ENCODE measurements at regions not wholly inside any gene's neighbourhood (a gene's known extent, or its start where the extent isn't known, plus 50 kb on each side); places are given as distances from the start of the nearest gene placed in this dataset.

DNA sequence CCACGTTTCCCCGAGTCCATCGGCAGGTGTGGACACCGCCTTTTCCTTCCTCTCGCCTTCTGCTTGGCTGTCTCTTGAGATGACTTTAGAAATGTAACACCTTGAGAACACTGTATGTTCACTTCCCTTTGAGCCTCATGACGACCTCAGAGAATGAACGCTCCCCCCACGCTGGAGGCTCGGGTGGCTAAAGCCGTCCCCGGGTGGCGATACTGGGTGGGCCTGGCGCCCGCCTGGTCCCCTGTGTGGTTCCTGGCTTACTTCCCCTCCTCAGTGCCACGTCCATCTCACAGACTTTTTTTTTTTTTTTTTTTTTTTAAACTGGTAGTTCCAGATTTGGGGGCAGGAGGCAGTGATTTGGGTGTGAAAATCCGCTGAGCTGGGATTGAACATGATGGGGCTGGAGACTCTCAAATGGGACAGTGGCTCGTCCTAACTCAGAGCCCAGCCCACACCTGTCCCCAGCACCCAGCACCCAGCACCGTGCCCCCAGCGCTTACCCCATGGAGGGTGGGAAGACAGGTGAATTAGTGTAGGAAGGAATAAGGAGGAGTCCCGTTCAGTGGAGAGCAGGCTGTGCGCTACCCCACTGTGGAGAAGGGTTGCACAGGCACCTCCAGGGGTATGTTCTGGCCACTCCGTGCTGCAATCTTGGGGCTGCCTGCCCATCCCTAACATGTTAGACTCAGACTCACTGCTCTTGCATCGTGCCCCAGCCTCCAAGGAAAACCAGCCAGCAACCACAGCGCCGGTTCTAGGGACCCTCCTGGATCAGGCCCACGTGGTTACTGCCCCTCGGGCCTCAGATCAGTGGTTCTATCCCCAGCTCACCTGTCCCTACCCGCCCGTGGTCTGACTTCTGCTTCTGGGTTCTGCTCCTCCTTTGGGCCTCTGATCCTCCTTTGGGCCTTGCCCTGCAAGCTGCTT lies 174.0 kb downstream of the ASB1 start:
- 84% methylated on average over 19 of the region's 29 CpGs for WGBS
- H3K27ac ChIP-seq, result peak overlapping the region; percentile 75
- no peak overlapping the region for H3K4me3 ChIP-seq
- H3K36me3 ChIP-seq, result no peaks in the 10 kb centered on the region
- H3K9me3 ChIP-seq, result no peaks in the 10 kb centered on the region
- H3K27me3 ChIP-seq, result no peaks in the 10 kb centered on the region
- DNase-seq (ENCODE audit: low spot score in 2 of 2), result peak in 1 of 2 donors; percentile 77
- TF ChIP-seq, protein P1, sequence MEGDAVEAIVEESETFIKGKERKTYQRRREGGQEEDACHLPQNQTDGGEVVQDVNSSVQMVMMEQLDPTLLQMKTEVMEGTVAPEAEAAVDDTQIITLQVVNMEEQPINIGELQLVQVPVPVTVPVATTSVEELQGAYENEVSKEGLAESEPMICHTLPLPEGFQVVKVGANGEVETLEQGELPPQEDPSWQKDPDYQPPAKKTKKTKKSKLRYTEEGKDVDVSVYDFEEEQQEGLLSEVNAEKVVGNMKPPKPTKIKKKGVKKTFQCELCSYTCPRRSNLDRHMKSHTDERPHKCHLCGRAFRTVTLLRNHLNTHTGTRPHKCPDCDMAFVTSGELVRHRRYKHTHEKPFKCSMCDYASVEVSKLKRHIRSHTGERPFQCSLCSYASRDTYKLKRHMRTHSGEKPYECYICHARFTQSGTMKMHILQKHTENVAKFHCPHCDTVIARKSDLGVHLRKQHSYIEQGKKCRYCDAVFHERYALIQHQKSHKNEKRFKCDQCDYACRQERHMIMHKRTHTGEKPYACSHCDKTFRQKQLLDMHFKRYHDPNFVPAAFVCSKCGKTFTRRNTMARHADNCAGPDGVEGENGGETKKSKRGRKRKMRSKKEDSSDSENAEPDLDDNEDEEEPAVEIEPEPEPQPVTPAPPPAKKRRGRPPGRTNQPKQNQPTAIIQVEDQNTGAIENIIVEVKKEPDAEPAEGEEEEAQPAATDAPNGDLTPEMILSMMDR (IDR thresholded peaks at IDR 0.05), result no peak
- no peak for TF ChIP-seq POLR2AphosphoS5 (IDR thresholded peaks at IDR 0.05)
- no peak for TF ChIP-seq POLR2A (IDR thresholded peaks at IDR 0.05)
- no peak for TF ChIP-seq EP300 (IDR thresholded peaks at IDR 0.05)
- H3K4me1 ChIP-seq, result peaks cover 36% of the 10 kb centered on the region

DNA sequence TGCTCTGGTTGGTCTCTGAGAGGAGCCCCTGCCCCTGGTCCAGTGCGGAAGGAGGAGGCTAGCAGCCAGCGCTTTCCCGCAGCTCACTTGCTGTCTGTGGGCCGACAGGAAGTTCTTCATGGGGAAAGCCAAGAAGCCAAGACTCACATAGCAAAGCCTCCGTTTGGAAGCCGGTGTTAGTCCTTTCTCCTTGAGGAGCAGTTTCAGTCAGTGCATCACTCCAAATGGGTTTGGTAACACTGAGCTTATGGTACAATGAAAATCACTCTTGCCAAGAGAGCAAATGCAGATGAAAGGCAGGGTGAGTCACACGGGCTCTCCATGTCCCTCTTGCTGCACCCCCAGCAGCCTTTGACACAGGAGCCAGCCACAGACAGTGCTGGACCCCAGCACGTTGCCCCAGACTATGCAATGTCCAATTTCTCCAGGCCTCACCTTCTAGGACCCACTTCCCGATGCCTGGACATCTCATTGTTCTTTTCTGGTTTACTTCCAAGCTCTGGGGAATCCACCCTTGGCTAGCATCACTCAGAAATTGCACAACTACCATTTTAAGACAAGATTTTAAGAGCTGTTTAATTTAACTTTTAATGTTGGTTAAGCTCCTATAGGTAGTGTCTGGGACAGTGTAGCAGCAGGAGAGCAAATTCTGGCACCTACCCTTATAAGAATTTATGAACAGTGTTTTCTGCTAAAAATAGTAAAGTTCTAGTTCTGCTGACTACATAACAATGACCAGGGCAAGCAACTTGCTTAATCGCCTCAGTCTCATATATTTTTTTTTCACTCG lies 174.9 kb downstream of the ASB1 start:
- H3K36me3 ChIP-seq, result no peaks in the 10 kb centered on the region
- no peaks in the 10 kb centered on the region for H3K9me3 ChIP-seq
- DNase-seq (ENCODE audit: low spot score in 2 of 2), result peak in 1 of 2 donors; percentile 72
- H3K27ac ChIP-seq, result peak overlapping the region; percentile 75
- peak in 1 of 2 donors; percentile 31 for TF ChIP-seq POLR2A (IDR thresholded peaks at IDR 0.05)
- TF ChIP-seq EP300 (IDR thresholded peaks at IDR 0.05), result no peak
- TF ChIP-seq, protein P1 (IDR thresholded peaks at IDR 0.05), result no peak
- peak in 1 of 3 donors; percentile 47 for TF ChIP-seq POLR2AphosphoS5 (IDR thresholded peaks at IDR 0.05)
- peaks cover 29% of the 10 kb centered on the region for H3K4me1 ChIP-seq
- H3K4me3 ChIP-seq, result no peak overlapping the region
- WGBS, result 52% methylated on average over 10 of the region's 11 CpGs
- H3K27me3 ChIP-seq, result no peaks in the 10 kb centered on the region

DNA sequence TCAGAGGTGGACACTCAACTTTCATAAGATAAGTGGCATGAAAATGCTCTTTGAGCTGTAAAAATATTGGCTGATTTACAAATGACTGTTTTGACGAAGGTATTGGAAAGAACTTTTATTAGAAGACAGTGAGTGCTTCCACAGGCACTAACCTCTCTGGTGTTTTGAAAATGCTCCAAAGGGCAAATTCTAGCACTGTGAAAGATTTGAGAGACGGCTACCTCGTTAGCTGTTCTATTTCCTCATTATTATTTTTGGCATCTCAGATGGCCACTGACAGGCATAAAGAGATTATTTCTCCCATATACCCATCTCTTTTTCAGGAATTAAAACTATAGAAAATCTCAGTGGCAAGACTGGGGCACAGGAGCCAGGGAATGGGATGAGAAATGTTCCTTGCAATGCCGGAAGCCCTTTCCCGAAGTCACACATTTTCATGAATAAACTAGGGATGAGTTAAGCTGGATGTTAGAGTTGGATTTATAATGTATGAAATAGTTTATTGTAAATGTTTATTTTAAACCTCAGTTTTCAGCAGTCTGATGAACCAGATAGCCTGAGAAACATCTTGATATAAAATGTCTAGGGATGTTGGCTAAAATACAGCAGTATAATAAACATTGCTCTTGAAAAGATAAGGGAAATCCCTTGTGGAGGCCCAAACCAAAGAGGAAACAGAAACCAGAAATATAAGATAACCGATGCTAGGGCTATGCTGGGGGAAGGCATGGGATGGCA lies 175.7 kb downstream of the ASB1 start:
- WGBS, result 29% methylated on average over 6 of the region's 6 CpGs
- Histone ChIP-seq H3K4me3 (no peak overlapping the region), H3K27ac (peak overlapping the region; percentile 75), H3K4me1 (peaks cover 22% of the 10 kb centered on the region), H3K9me3 (no peaks in the 10 kb centered on the region), H3K36me3 (no peaks in the 10 kb centered on the region), H3K27me3 (no peaks in the 10 kb centered on the region)
- DNase-seq (ENCODE audit: low spot score in 2 of 2), result no peak
- TF ChIP-seq EP300 (IDR thresholded peaks at IDR 0.05) (no peak), POLR2AphosphoS5 (IDR thresholded peaks at IDR 0.05) (no peak), POLR2A (IDR thresholded peaks at IDR 0.05) (no peak)
- TF ChIP-seq, protein P1 (IDR thresholded peaks at IDR 0.05), result no peak

DNA sequence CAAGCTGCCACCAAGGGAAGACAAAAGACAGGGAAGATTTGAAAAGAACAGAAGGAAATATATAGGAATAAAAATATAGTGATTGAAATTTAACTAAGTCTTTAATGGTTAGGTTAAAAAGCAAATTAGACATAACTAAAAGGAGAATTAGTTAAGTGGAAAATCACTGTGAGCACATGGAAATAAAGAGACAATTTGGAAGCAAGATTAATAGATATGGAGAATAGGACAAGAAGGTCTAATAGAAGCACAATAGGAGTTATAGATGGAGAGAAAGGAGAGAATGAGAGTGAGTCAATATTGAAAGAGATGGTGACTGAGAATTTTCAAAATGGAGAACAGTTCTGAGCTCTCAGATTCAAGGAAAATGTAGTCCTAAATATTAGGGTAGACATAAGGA lies 176.9 kb downstream of the ASB1 start:
- Histone ChIP-seq H3K27me3 (no peaks in the 10 kb centered on the region), H3K4me1 (peaks cover 14% of the 10 kb centered on the region), H3K27ac (no peak overlapping the region), H3K9me3 (peaks cover 3% of the 10 kb centered on the region), H3K4me3 (no peak overlapping the region), H3K36me3 (no peaks in the 10 kb centered on the region)
- TF ChIP-seq POLR2A (IDR thresholded peaks at IDR 0.05), result no peak
- TF ChIP-seq EP300 (IDR thresholded peaks at IDR 0.05), result no peak
- no peak for TF ChIP-seq POLR2AphosphoS5 (IDR thresholded peaks at IDR 0.05)
- TF ChIP-seq, protein P1 (IDR thresholded peaks at IDR 0.05), result no peak
- no peak for DNase-seq (ENCODE audit: low spot score in 2 of 2)

All from suprapubic skin (tissue), 4 donors.